Pancreas (tissue), 10 donors: ENCODE measurements at regions not wholly inside any gene's neighbourhood (a gene's known extent, or its start where the extent isn't known, plus 50 kb on each side); places are given as distances from the start of the nearest gene placed in this dataset.

Experiments used
- ATAC-seq, 4 donors: fragments of 200-7000 bp; cut with Tn5 transposase; one replicate each; pipeline versions ENCODE4 v1.8.0 to v1.9.1; 2020; ENCODE audit warnings: mild to moderate bottlenecking in 4 of 4, moderate library complexity in 4 of 4
- DNase-seq, 6 donors: peaks; one replicate each; pipeline ENCODE4 v3.0.0-alpha.2; 2020
- FAIRE-seq: peaks from 2 replicates; lab custom pipeline; 2012; peaks lifted over from hg19 to GRCh38; lab: Jason Lieb, UNC
- H3K27ac ChIP-seq, 4 donors: fragments of 200-600 bp; sonication (generic); 1 replicate in 3 of 4; 2 replicates in 1 of 4; pipeline versions ENCODE4 v1.5.0 to v1.8.0; 2020
- H3K27me3 ChIP-seq, 4 donors: fragments of 200-600 bp; one replicate each; pipeline ENCODE4 v1.8.0; 2021
- H3K36me3 ChIP-seq, 3 donors: fragments of 200-600 bp; sonication (generic) in 1 of 3; one replicate each; pipeline versions ENCODE4 v1.5.0 to v1.8.0; 2020 to 2021
- H3K4me1 ChIP-seq, 3 donors: fragments of 200-600 bp; one replicate each; pipeline ENCODE4 v1.8.0; 2021
- H3K4me3 ChIP-seq, 4 donors: fragments of 200-600 bp; sonication (generic) in 2 of 4; one replicate each; pipeline versions ENCODE4 v1.5.0 to v1.8.0; 2020 to 2021
- H3K9me3 ChIP-seq, 4 donors: fragments of 200-600 bp; one replicate each; pipeline ENCODE4 v1.8.0; 2021
- CTCF ChIP-seq, 4 donors: fragments of 200-600 bp; sonication (generic) in 3 of 4; IDR thresholded peaks; one replicate each; pipeline versions ENCODE4 v1.5.0 to v1.8.0; 2021; ENCODE audit warnings: antibody characterized with exemption in 4 of 4
- WGBS, 2 donors: extraction: QIAGEN DNeasy Blood & Tissue Kit; methylation state at CpG; one replicate each; pipeline ENCODE4 v1.1.7; 2013; 5-methylcytosine and 5-hydroxymethylcytosine counted together
- intact Hi-C, 3 donors: fragments of 100-400 bp; cut with DNase I; formaldehyde crosslinking; loops; one replicate each; pipeline versions ENCODE4 v1.11.1 to v1.14.2; 2022
- donor health status: healthy with polysubstance abuse.
- donor health status: DM: no; HTN: no; CAD: no; lungs with moderate emphysema.
- donor health status: DM: no; HTN: no; CAD: no.
- donor health status: control.
- donor health status: control.
- donor health status: Bipolar disorder and iron deficiency.
- donor health status: DM: yes; HTN: yes; CAD: no.
- donor health status: DM: no; HTN: no; CAD: no.
- donor health status: DM: no; HTN: no; CAD: no.
- donor health status: DM: yes; HTN: yes; CAD: no.

GRCh38 chr9:17958363-17958762 is 379.5 kb downstream of the SH3GL2 start:
- Histone ChIP-seq H3K27me3 (no peaks in the 10 kb centered on the region), H3K4me3 (no peak overlapping the region), H3K4me1 (no peaks in the 10 kb centered on the region), H3K9me3 (no peaks in the 10 kb centered on the region), H3K27ac (no peak overlapping the region), H3K36me3 (no peaks in the 10 kb centered on the region)
- TF ChIP-seq CTCF (IDR thresholded peaks at IDR 0.05) = no peak
- no peak for ATAC-seq
- no peak for FAIRE-seq
- intact Hi-C loops = no loop called here
- WGBS, 2 donors = 55 to 66% methylated on average over 2 of the region's 2 CpGs
- no peak for DNase-seq

DNA sequence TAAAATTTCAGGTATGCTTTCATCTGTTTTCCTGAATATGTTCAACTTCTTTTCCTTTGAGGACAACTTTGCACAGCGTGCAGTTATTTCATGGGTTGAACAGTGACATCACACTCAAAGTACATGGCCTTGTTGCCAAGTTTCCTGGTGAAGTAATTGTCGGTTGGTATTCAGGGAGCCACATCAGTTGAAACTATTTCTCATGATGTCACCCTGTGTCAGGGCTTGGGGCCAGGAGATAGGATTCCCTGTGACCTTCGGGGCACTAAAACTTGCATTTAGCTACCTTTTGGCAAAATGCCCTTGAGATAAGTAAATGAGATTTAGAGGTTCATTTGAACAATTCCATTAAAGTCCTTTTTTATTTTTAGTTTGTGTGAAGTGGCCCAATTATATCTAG is 383.9 kb downstream of the SH3GL2 start:
- Histone ChIP-seq H3K27ac (no peak overlapping the region), H3K4me3 (no peak overlapping the region), H3K36me3 (no peaks in the 10 kb centered on the region), H3K9me3 (no peaks in the 10 kb centered on the region), H3K27me3 (no peaks in the 10 kb centered on the region), H3K4me1 (no peaks in the 10 kb centered on the region)
- FAIRE-seq (no peak), ATAC-seq (peak in 3 of 4 donors; percentile 44 to 55 (median 53)), DNase-seq (peak in 1 of 6 donors; percentile 21)
- WGBS, 2 donors = 23 to 27% methylated on average over 3 of the region's 3 CpGs
- intact Hi-C loops = no loop called here
- TF ChIP-seq CTCF (IDR thresholded peaks at IDR 0.05) = no peak

DNA sequence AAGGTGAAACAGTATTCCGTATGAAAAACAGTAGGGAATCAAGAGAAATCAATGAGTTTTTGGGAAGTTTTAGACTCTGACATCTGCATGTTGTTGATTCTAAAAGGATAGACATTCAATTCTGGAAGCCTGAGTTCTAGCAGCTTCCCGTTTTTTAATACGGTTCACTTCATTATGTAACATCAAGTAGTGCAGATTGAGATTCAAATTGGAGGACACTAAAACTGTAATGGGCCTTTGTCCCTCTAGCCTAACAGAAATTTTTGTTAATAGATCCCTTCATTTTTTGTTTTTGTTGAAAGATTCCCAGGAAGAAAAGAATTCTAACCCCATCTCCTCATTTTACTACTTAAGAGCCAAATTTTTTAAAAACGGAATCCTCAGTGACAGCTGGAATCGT is 384.6 kb downstream of the SH3GL2 start:
- DNase-seq = no peak
- FAIRE-seq = no peak
- intact Hi-C loops = no loop called here
- H3K9me3 ChIP-seq = no peaks in the 10 kb centered on the region
- no peak for TF ChIP-seq CTCF (IDR thresholded peaks at IDR 0.05)
- H3K4me3 ChIP-seq = no peak overlapping the region
- H3K4me1 ChIP-seq = no peaks in the 10 kb centered on the region
- H3K27me3 ChIP-seq = no peaks in the 10 kb centered on the region
- no peak for ATAC-seq
- WGBS, 2 donors = 60 to 69% methylated on average over 5 of the region's 5 CpGs
- H3K36me3 ChIP-seq = no peaks in the 10 kb centered on the region
- H3K27ac ChIP-seq = no peak overlapping the region

DNA sequence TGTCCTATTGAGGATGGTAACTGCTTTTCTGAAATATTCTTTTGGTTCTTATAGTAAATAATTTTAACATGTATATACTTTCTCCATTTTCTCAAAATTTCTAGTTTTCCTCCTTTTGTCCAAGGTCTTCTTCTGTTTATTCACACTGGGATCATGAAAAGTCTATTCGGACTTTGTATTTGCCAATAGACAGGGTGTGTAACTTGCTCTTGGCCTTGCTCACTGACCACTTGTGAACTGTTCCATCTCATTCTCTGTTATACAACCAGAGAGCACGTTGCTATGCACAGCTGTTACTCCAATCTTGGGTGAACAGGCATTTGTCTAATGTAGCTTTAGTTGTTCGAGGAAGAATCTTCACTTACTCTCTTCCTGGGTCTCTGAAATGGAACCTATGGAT is 388.9 kb downstream of the SH3GL2 start:
- H3K9me3 ChIP-seq = no peaks in the 10 kb centered on the region
- no peaks in the 10 kb centered on the region for H3K36me3 ChIP-seq
- DNase-seq = no peak
- no peaks in the 10 kb centered on the region for H3K27me3 ChIP-seq
- H3K4me1 ChIP-seq = no peaks in the 10 kb centered on the region
- H3K4me3 ChIP-seq = no peak overlapping the region
- WGBS, 2 donors = 25 to 38% methylated on average over 3 of the region's 3 CpGs
- no peak for FAIRE-seq
- intact Hi-C loops = no loop called here
- no peak for ATAC-seq
- no peak overlapping the region for H3K27ac ChIP-seq
- no peak for TF ChIP-seq CTCF (IDR thresholded peaks at IDR 0.05)

DNA sequence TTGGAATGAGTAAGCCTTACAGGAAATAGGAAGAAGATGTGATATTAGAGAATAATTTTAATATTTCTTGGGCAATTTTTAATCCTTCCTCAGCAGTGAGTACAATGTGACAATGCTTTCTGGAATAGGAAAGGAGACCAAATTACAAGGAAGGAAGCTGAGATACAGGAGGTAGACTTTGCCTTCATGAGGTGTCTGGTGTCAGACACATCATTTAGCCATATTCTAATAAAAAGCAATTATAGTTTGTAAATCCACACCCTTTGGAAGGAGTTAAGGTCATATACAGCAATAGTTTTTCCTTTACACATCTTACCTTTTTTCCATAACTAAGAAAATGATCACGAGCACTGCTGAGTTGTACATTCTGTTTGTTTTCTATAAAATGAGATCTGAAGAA is 390.4 kb downstream of the SH3GL2 start:
- Histone ChIP-seq H3K36me3 (no peaks in the 10 kb centered on the region), H3K27ac (no peak overlapping the region), H3K4me1 (no peaks in the 10 kb centered on the region), H3K9me3 (no peaks in the 10 kb centered on the region), H3K4me3 (no peak overlapping the region), H3K27me3 (no peaks in the 10 kb centered on the region)
- DNase-seq = no peak
- no peak for FAIRE-seq
- ATAC-seq = no peak
- 0% methylated on average over 1 of the region's 1 CpG for WGBS, 2 donors
- intact Hi-C loops = no loop called here
- TF ChIP-seq CTCF (IDR thresholded peaks at IDR 0.05) = no peak
